OCI-LY1 (cell line): ENCODE measurements at regions not wholly inside any gene's neighbourhood (a gene's known extent, or its start where the extent isn't known, plus 50 kb on each side); places are given as distances from the start of the nearest gene placed in this dataset.

Source experiments
- H2AFZ ChIP-seq: fragments of 200-600 bp; sonication (generic), shearing (Covaris generic); 2 replicates; pipeline ENCODE4 v1.6.0; 2014; ENCODE audit warnings: antibody characterized with exemption, mild to moderate bottlenecking, low read length
- H3F3A ChIP-seq: fragments of 200-600 bp; sonication (generic), shearing (Covaris generic); 2 replicates; pipeline ENCODE4 v1.6.0; 2014; ENCODE audit warnings: mild to moderate bottlenecking, antibody characterized with exemption, low read length, moderate library complexity; ENCODE audit not compliant: insufficient read depth
- H3K27ac ChIP-seq: fragments of 200-600 bp; sonication (generic); 2 replicates; pipeline ENCODE4 v1.5.1; 2014; ENCODE audit warnings: low read length, mixed run types, mild to moderate bottlenecking, low read depth; ENCODE audit not compliant: poor library complexity, severe bottlenecking
- H3K27me3 ChIP-seq: fragments of 200-600 bp; sonication (generic); 2 replicates; pipeline ENCODE4 v1.6.0; 2014; ENCODE audit warnings: antibody characterized with exemption, mild to moderate bottlenecking, low read length, moderate library complexity; ENCODE audit not compliant: insufficient read depth
- H3K36me3 ChIP-seq: fragments of 200-600 bp; sonication (generic); 2 replicates; pipeline ENCODE4 v1.6.1; 2014; ENCODE audit warnings: mild to moderate bottlenecking, antibody characterized with exemption, low read length, moderate library complexity, mixed read lengths; ENCODE audit not compliant: insufficient read depth
- H3K4me1 ChIP-seq: fragments of 200-600 bp; sonication (generic); 2 replicates; pipeline ENCODE4 v1.5.1; 2014; ENCODE audit warnings: mild to moderate bottlenecking, low read length, moderate library complexity; ENCODE audit not compliant: insufficient read depth, severe bottlenecking
- H3K4me2 ChIP-seq: fragments of 200-600 bp; sonication (generic), shearing (Covaris generic); 2 replicates; pipeline ENCODE4 v1.6.1; 2014; ENCODE audit warnings: low read length
- H3K4me3 ChIP-seq: fragments of 200-600 bp; sonication (generic); 2 replicates; pipeline ENCODE4 v1.5.1; 2014; ENCODE audit warnings: low read length, low read depth, mild to moderate bottlenecking, mixed read lengths; ENCODE audit not compliant: poor library complexity, severe bottlenecking
- H3K79me2 ChIP-seq: fragments of 200-600 bp; shearing (Covaris generic); 2 replicates; pipeline ENCODE4 v1.6.1; 2016; ENCODE audit warnings: mixed run types, low read length, mixed read lengths; ENCODE audit not compliant: insufficient read depth
- H3K9ac ChIP-seq: fragments of 200-600 bp; sonication (generic), shearing (Covaris generic); 2 replicates; pipeline ENCODE4 v1.6.1; 2014; ENCODE audit warnings: mild to moderate bottlenecking, low read length, mixed read lengths
- H3K9me2 ChIP-seq: fragments of 200-600 bp; sonication (generic), shearing (Covaris generic); 2 replicates; pipeline ENCODE4 v1.6.1; 2014; ENCODE audit warnings: low read depth, mild to moderate bottlenecking, low read length, mixed read lengths
- H3K9me3 ChIP-seq: fragments of 200-600 bp; shearing (Covaris generic); 2 replicates; pipeline ENCODE4 v1.6.1; 2014; ENCODE audit warnings: low read length, mixed read lengths
- H4K20me1 ChIP-seq: fragments of 200-600 bp; sonication (generic), shearing (Covaris generic); 2 replicates; pipeline ENCODE4 v1.6.0; 2016; ENCODE audit warnings: mild to moderate bottlenecking, low read length; ENCODE audit not compliant: insufficient read depth
- EZH2 ChIP-seq: fragments of 200-600 bp; sonication (generic), shearing (Covaris generic); IDR thresholded peaks from 2 replicates; pipeline ENCODE4 v1.8.0; 2017; ENCODE audit warnings: borderline replicate concordance, mixed run types, mild to moderate bottlenecking, antibody characterized with exemption, low read length, moderate library complexity, mixed read lengths
- TF ChIP-seq, protein P1 (sequence below): fragments of 200-600 bp; sonication (generic), shearing (Covaris generic); IDR thresholded peaks from 2 replicates; pipeline ENCODE4 v1.5.1; 2017; ENCODE audit warnings: mild to moderate bottlenecking, antibody characterized with exemption, low read length, moderate library complexity, mixed read lengths

DNA sequence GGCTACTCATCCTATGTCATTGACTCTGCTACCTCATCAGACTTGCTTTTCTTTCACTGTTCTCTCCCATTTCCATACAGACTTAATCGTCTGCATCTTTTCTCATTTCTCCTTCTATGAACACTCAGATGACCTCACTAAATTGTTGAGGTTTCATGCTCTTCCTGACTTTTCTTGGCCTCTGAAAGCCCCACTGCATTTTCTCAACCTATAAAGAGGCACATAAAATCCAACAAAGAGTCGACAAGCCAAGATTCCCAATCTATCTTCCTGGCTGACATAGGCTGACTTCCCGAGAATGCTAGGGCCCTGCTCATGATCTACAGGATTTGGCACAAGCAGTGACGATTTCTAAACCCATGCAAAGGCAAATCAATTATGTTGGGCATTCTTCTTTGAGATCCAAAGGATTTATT, 280.8 kb upstream of the DPYD start:
- H4K20me1 ChIP-seq = no peaks in the 10 kb centered on the region
- no peak overlapping the region for H3K27ac ChIP-seq
- H3K27me3 ChIP-seq = no peaks in the 10 kb centered on the region
- H3K9me3 ChIP-seq = no peaks in the 10 kb centered on the region
- no peak overlapping the region for H3K4me3 ChIP-seq
- no peaks in the 10 kb centered on the region for H3K9me2 ChIP-seq
- no peaks in the 10 kb centered on the region for H3K36me3 ChIP-seq
- TF ChIP-seq, protein P1, sequence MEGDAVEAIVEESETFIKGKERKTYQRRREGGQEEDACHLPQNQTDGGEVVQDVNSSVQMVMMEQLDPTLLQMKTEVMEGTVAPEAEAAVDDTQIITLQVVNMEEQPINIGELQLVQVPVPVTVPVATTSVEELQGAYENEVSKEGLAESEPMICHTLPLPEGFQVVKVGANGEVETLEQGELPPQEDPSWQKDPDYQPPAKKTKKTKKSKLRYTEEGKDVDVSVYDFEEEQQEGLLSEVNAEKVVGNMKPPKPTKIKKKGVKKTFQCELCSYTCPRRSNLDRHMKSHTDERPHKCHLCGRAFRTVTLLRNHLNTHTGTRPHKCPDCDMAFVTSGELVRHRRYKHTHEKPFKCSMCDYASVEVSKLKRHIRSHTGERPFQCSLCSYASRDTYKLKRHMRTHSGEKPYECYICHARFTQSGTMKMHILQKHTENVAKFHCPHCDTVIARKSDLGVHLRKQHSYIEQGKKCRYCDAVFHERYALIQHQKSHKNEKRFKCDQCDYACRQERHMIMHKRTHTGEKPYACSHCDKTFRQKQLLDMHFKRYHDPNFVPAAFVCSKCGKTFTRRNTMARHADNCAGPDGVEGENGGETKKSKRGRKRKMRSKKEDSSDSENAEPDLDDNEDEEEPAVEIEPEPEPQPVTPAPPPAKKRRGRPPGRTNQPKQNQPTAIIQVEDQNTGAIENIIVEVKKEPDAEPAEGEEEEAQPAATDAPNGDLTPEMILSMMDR = no peak
- no peak for TF ChIP-seq EZH2
- H3K4me2 ChIP-seq = no peak overlapping the region
- H2AFZ ChIP-seq = no peak overlapping the region
- H3F3A ChIP-seq = no peaks in the 10 kb centered on the region
- H3K9ac ChIP-seq = no peak overlapping the region
- no peaks in the 10 kb centered on the region for H3K79me2 ChIP-seq
- H3K4me1 ChIP-seq = no peaks in the 10 kb centered on the region

DNA sequence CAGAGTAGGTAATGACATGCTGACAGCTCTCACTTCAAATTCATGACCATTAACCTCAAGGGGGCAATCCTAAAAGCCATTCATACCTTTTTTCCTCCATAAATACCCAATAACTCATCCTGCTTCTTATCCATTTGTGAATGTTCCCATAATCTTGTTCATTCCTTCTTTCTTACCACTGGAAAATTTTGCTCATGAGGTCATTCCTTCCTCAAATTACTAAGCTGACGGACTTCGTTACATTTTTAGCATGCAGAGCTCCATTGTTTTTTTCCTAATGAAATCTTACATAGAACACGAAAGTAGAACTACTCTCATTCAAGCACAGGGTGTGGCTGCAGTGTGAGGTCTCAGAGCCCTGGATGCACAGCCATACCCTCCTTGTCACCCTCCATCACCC, 276.5 kb upstream of the DPYD start:
- Histone ChIP-seq H2AFZ (no peak overlapping the region), H3F3A (no peaks in the 10 kb centered on the region), H3K9me2 (no peaks in the 10 kb centered on the region), H3K4me2 (no peak overlapping the region), H3K9ac (no peak overlapping the region), H3K4me3 (no peak overlapping the region), H3K36me3 (no peaks in the 10 kb centered on the region), H3K9me3 (no peaks in the 10 kb centered on the region), H3K27me3 (no peaks in the 10 kb centered on the region), H3K27ac (no peak overlapping the region), H3K4me1 (no peaks in the 10 kb centered on the region), H3K79me2 (no peaks in the 10 kb centered on the region), H4K20me1 (no peaks in the 10 kb centered on the region)
- no peak for TF ChIP-seq EZH2
- TF ChIP-seq, protein P1 = no peak

DNA sequence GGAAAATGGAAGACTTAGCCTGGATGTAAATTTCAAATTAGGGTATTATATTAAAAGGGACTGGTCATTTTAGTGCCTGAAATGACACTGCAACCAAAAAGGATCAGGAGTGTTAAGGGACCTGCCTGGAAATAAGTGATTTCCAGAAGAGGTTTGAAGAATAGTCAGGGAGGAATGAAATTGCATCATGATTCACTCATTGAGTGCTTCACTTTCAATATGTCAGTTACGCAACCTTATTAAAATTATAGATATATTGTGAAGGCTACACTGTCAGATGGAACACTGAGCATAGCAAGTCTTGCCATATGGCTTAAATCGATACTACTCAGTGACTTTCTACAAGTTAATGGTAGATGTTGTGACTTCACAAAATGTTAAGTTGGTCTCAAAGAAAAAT, 275.2 kb upstream of the DPYD start:
- Histone ChIP-seq H3F3A (no peaks in the 10 kb centered on the region), H3K4me3 (no peak overlapping the region), H4K20me1 (no peaks in the 10 kb centered on the region), H3K27ac (no peak overlapping the region), H3K9me2 (no peaks in the 10 kb centered on the region), H3K9ac (no peak overlapping the region), H3K27me3 (no peaks in the 10 kb centered on the region), H3K4me2 (no peak overlapping the region), H3K36me3 (no peaks in the 10 kb centered on the region), H3K4me1 (no peaks in the 10 kb centered on the region), H3K79me2 (no peaks in the 10 kb centered on the region), H3K9me3 (no peaks in the 10 kb centered on the region), H2AFZ (no peak overlapping the region)
- TF ChIP-seq EZH2 = no peak
- TF ChIP-seq, protein P1 = no peak
